ENCODE measurements at regions not wholly inside any gene's neighbourhood (a gene's known extent, or its start where the extent isn't known, plus 50 kb on each side); places are given as distances from the start of the nearest gene placed in this dataset.

GRCh38 chr21:33152732-33153130 is 77.0 kb upstream of the IFNAR2 start:
- no peak for TF ChIP-seq CTCF (IDR thresholded peaks at IDR 0.05)
- TF ChIP-seq POLR2A (IDR thresholded peaks at IDR 0.05) = no peak
